Activated CD8-positive, alpha-beta T cell treated with anti-CD3 and anti-CD28 coated beads for 36 hours (primary cell): ENCODE measurements at regions not wholly inside any gene's neighbourhood (a gene's known extent, or its start where the extent isn't known, plus 50 kb on each side); places are given as distances from the start of the nearest gene placed in this dataset.

ENCODE experiments used
- ATAC-seq: fragments of 200-7000 bp; cut with Tn5 transposase; one replicate; pipeline ENCODE4 v1.10.0; 2021; ENCODE audit warnings: mild to moderate bottlenecking, moderate library complexity
- CTCF ChIA-PET: fragments of 350-600 bp; sonication (Branson Sonifier 250); formaldehyde crosslinking; loops from one replicate; lab custom pipeline; 2021; ENCODE audit warnings: antibody characterized with exemption; lab: Charles Lee
- POLR2A ChIA-PET: fragments of 350-600 bp; sonication (Branson Sonifier 250); formaldehyde crosslinking; loops from one replicate; lab custom pipeline; 2021; ENCODE audit warnings: antibody characterized with exemption; lab: Charles Lee
- DNase-seq: peaks from one replicate; pipeline ENCODE4 v3.0.0-alpha.2; 2020
- H3K27ac Mint-ChIP-seq: one replicate; pipeline ENCODE4 v1.8.0; 2021; ENCODE audit warnings: mild to moderate bottlenecking, mixed read lengths
- H3K27me3 Mint-ChIP-seq: one replicate; pipeline ENCODE4 v1.8.0; 2021; ENCODE audit warnings: mixed read lengths
- H3K36me3 Mint-ChIP-seq: one replicate; pipeline ENCODE4 v1.8.0; 2021; ENCODE audit warnings: low read depth, mixed read lengths
- H3K4me1 Mint-ChIP-seq: one replicate; pipeline ENCODE4 v1.8.0; 2021; ENCODE audit warnings: low read depth, mixed read lengths
- H3K4me3 Mint-ChIP-seq: one replicate; pipeline ENCODE4 v1.8.0; 2021; ENCODE audit warnings: mild to moderate bottlenecking, moderate library complexity, mixed read lengths
- H3K9me3 Mint-ChIP-seq: one replicate; pipeline ENCODE4 v1.8.0; 2021; ENCODE audit warnings: mixed read lengths
- intact Hi-C: fragments of 100-400 bp; cut with micrococcal nuclease; formaldehyde crosslinking; loops from one replicate; pipeline ENCODE4 v1.10.0; 2022
- TF ChIP-seq, protein P1 (sequence below): fragments of 200-600 bp; IDR thresholded peaks from one replicate; pipeline ENCODE4 v1.8.0; 2022; ENCODE audit warnings: antibody characterized with exemption, mild to moderate bottlenecking

DNA sequence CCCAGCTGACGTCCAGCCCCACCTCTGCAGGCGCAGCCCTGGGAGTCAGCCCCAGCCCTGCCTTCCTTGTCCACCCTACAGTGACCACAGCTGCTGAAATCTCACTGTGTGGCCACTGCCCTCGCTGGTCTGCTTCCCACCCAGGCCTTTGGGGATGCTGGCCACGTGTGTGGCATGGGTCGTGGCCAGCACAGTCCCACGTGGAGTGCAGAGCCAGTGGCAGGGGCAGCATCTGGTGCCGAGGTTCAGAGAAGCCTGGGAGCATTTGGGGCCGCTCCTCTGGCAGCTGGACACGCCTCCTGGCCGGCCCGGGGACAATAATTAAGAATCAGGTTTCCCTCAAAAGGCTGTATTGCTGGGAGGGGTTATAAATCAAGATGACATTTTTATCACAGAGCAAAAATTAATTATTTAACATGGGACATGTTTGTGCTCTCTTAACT lies 92.1 kb downstream of the HMX1 start:
- DNase-seq (no peak), ATAC-seq (no peak)
- H3K27me3 Mint-ChIP-seq: no peaks in the 10 kb centered on the region
- no peak overlapping the region for H3K4me3 Mint-ChIP-seq
- H3K36me3 Mint-ChIP-seq: no peaks in the 10 kb centered on the region
- H3K9me3 Mint-ChIP-seq: no peaks in the 10 kb centered on the region
- POLR2A ChIA-PET: no interaction called here
- intact Hi-C loops: no loop called here
- no peaks in the 10 kb centered on the region for H3K4me1 Mint-ChIP-seq
- CTCF ChIA-PET: no interaction called here
- TF ChIP-seq, protein P1, sequence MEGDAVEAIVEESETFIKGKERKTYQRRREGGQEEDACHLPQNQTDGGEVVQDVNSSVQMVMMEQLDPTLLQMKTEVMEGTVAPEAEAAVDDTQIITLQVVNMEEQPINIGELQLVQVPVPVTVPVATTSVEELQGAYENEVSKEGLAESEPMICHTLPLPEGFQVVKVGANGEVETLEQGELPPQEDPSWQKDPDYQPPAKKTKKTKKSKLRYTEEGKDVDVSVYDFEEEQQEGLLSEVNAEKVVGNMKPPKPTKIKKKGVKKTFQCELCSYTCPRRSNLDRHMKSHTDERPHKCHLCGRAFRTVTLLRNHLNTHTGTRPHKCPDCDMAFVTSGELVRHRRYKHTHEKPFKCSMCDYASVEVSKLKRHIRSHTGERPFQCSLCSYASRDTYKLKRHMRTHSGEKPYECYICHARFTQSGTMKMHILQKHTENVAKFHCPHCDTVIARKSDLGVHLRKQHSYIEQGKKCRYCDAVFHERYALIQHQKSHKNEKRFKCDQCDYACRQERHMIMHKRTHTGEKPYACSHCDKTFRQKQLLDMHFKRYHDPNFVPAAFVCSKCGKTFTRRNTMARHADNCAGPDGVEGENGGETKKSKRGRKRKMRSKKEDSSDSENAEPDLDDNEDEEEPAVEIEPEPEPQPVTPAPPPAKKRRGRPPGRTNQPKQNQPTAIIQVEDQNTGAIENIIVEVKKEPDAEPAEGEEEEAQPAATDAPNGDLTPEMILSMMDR: no peak
- H3K27ac Mint-ChIP-seq: no peak overlapping the region

DNA sequence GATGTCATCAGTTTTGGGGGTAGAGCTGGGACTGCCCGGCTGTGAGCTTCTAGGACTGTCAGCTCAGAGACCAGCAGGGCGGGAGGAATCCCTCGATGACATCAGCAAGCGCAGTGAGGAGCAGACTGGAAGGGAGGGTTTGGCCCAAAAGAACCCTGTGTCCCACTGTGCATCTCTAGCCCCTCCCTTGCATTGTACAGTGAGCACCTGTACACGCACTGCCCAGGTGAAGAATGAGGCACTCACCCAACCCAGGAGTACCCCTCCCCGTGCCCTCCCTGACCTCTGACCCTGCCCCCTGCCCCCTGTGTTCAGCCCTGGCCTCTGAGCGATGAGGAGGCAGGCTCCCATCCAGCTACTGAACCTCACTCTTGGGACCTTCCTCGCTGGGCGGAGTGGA lies 92.9 kb downstream of the HMX1 start:
- DNase-seq: no peak
- Mint-ChIP-seq H3K27ac (no peak overlapping the region), H3K36me3 (no peaks in the 10 kb centered on the region)

DNA sequence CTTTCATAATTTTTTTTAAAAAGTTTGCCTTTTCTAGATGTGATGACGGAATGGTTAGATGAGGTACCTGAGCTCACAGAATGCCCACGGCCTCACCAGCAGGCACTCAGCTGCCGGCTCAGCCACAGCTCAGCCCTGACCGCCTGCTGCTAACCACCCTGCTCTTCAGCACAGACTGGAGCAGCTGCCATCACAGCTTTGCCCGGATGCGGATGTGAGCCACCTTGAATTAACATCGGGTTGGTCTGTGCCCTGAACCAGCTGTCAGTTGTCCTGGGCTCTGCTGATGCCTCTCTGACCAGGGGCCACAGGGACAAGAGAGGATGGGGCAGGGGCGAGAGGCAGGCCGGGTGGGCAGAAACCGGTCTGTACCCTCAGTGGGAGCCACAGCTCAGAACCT lies 93.3 kb downstream of the HMX1 start:
- H3K27me3 Mint-ChIP-seq: no peaks in the 10 kb centered on the region
- ATAC-seq: no peak
- CTCF ChIA-PET: no interaction called here

More for the DNA sequence above, 92.9 kb downstream of the HMX1 start:
- Mint-ChIP-seq H3K4me3 (no peak overlapping the region), H3K27me3 (no peaks in the 10 kb centered on the region), H3K4me1 (no peaks in the 10 kb centered on the region), H3K9me3 (no peaks in the 10 kb centered on the region)
- TF ChIP-seq, protein P1: no peak
- intact Hi-C loops: no loop called here
- ChIA-PET POLR2A (no interaction called here), CTCF (no interaction called here)
- ATAC-seq: no peak

DNA sequence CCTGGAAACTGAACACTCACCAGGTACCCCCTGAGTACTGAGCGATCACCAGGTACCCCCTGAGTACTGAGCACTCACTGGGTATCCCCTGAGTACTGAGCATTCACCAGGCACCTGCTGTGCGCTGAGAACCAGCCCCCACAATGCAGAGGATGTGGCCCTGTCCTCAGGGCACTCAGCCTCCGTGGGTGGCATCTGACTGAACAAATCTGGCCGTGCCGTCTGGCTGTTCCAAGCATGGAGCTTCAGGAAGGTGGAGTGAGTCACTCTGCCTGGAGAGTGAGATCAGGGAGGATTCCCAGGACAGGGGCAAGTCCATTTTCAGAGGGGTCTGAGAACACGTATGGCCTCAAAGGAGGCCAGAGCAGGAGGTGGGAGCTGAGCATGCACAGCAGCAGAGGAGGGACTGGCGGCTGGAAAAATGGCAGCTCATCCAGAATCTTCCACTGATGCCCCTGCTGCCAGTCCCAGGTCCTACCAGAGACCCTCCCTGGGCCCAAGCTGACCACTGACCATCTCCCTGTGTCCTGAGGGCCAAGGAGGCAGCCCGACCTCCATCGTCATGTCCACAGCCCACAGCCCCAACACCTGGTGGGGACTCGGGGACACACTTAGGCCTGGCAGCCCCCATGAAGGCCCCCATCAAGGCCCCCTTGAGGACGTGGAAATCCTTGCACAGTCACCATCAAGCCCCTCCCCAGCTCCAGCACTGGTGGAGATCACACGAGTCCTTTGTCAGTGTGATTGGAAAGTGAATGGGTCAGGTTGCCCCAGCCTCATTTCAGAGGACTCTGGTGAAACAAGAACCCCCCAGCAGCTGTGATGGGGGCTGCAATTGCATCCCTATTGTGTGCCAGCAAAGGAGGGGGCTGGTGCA lies 94.1 kb downstream of the HMX1 start:
- H3K4me1 Mint-ChIP-seq: no peaks in the 10 kb centered on the region
- TF ChIP-seq, protein P1: no peak
- H3K36me3 Mint-ChIP-seq: no peaks in the 10 kb centered on the region
- intact Hi-C loops: no loop called here
- ChIA-PET CTCF (no interaction called here), POLR2A (no interaction called here)
- no peak for ATAC-seq
- H3K27me3 Mint-ChIP-seq: no peaks in the 10 kb centered on the region
- H3K27ac Mint-ChIP-seq: no peak overlapping the region
- no peaks in the 10 kb centered on the region for H3K9me3 Mint-ChIP-seq
- H3K4me3 Mint-ChIP-seq: no peak overlapping the region
- no peak for DNase-seq

More for the DNA sequence above, 93.3 kb downstream of the HMX1 start:
- TF ChIP-seq, protein P1: no peak
- DNase-seq: no peak
- H3K9me3 Mint-ChIP-seq: no peaks in the 10 kb centered on the region
- H3K36me3 Mint-ChIP-seq: no peaks in the 10 kb centered on the region
- H3K4me1 Mint-ChIP-seq: no peaks in the 10 kb centered on the region
- intact Hi-C loops: no loop called here
- POLR2A ChIA-PET: no interaction called here
- H3K27ac Mint-ChIP-seq: no peak overlapping the region
- no peak overlapping the region for H3K4me3 Mint-ChIP-seq

DNA sequence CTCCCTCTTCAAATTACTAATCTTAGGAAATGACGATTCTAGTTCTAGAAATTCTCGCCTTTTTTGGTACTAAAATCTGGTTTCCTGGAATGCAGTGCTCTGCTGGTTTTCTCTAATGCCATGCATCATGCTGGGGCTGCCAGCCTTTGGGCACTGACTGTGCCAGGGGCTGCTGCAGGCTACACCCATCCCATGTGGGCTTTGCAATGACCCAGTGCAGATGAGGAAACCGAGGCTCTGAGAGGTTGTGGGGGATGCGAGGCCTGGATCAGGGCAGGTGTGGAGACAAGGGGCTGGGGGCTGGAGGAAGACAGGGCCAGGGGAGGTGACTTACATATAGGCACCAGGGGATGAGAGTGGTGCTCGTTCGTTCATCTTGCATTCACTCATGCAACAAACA lies 95.3 kb downstream of the HMX1 start:
- ChIA-PET POLR2A (no interaction called here), CTCF (no interaction called here)
- Mint-ChIP-seq H3K4me1 (no peaks in the 10 kb centered on the region), H3K36me3 (no peaks in the 10 kb centered on the region), H3K9me3 (no peaks in the 10 kb centered on the region), H3K27ac (no peak overlapping the region), H3K4me3 (no peak overlapping the region), H3K27me3 (no peaks in the 10 kb centered on the region)
- DNase-seq (no peak), ATAC-seq (no peak)
- TF ChIP-seq, protein P1: no peak
- intact Hi-C loops: no loop called here
